ENCODE measurements at regions not wholly inside any gene's neighbourhood (a gene's known extent, or its start where the extent isn't known, plus 50 kb on each side); places are given as distances from the start of the nearest gene placed in this dataset.

GRCh38 chr4:63524764-63525163 lies 884.5 kb downstream of the TECRL start:
- TF ChIP-seq CTCF (conservative IDR thresholded peaks at IDR 0.05) = no peak
- H3K27ac ChIP-seq = no peak overlapping the region

- H3K27ac ChIP-seq = no peak overlapping the region
- TF ChIP-seq CTCF (conservative IDR thresholded peaks at IDR 0.05) = no peak
Observed at GRCh38 chr4:63505714-63506460, 903.4 kb downstream of the TECRL start.

GRCh38 chr4:63493265-63493664 lies 916.0 kb downstream of the TECRL start:
- H3K27ac ChIP-seq = no peak overlapping the region
- TF ChIP-seq CTCF (conservative IDR thresholded peaks at IDR 0.05) = no peak

- H3K27ac ChIP-seq = no peak overlapping the region
Observed at GRCh38 chr4:63492515-63492914, 916.7 kb downstream of the TECRL start.

GRCh38 chr4:63464393-63464792 lies 944.9 kb downstream of the TECRL start:
- TF ChIP-seq CTCF (conservative IDR thresholded peaks at IDR 0.05) = no peak
- no peak overlapping the region for H3K27ac ChIP-seq

More at GRCh38 chr4:63492515-63492914, 916.7 kb downstream of the TECRL start:
- TF ChIP-seq CTCF (conservative IDR thresholded peaks at IDR 0.05) = no peak

GRCh38 chr4:63460075-63460474 lies 949.2 kb downstream of the TECRL start:
- no peak for TF ChIP-seq CTCF (conservative IDR thresholded peaks at IDR 0.05)
- no peak overlapping the region for H3K27ac ChIP-seq

GRCh38 chr4:63459329-63459728 lies 949.9 kb downstream of the TECRL start:
- H3K27ac ChIP-seq = no peak overlapping the region
- TF ChIP-seq CTCF (conservative IDR thresholded peaks at IDR 0.05) = no peak
